ENCODE measurements at regions not wholly inside any gene's neighbourhood (a gene's known extent, or its start where the extent isn't known, plus 50 kb on each side); places are given as distances from the start of the nearest gene placed in this dataset.
A peak's percentile ranks its signal among the peaks of the same experiment; 100 is the strongest.

GRCh38 chr7:26532471-26532870, 240.8 kb downstream of the SNX10 start:
- WGBS: 91% methylated on average over 1 of the region's 1 CpG
- no peaks in the 10 kb centered on the region for H3K9me3 ChIP-seq
- no peak overlapping the region for H3K4me3 ChIP-seq

GRCh38 chr7:26533217-26533616, 241.6 kb downstream of the SNX10 start:
- Histone ChIP-seq H3K4me1 (replicated peaks) (peaks cover 8% of the 10 kb centered on the region), H3K9me3 (no peaks in the 10 kb centered on the region), H3K27ac (no peak overlapping the region), H3K36me3 (no peaks in the 10 kb centered on the region), H3K27me3 (replicated peaks; ENCODE audit: insufficient read depth) (no peaks in the 10 kb centered on the region), H3K4me3 (no peak overlapping the region)
- no peak for TF ChIP-seq CTCF (IDR thresholded peaks at IDR 0.05)
- TF ChIP-seq POLR2A (IDR thresholded peaks at IDR 0.05): no peak
- no peak for TF ChIP-seq POLR2AphosphoS5 (IDR thresholded peaks at IDR 0.05)
- 79% methylated on average over 4 of the region's 4 CpGs for WGBS
- no peak for DNase-seq (ENCODE audit: low spot score)
- intact Hi-C loops (cut with DNase I): no loop called here

More at GRCh38 chr7:26532471-26532870, 240.8 kb downstream of the SNX10 start:
- no peak for DNase-seq (ENCODE audit: low spot score)
- Histone ChIP-seq H3K4me1 (replicated peaks) (peaks cover 8% of the 10 kb centered on the region), H3K27me3 (replicated peaks; ENCODE audit: insufficient read depth) (no peaks in the 10 kb centered on the region), H3K36me3 (no peaks in the 10 kb centered on the region), H3K27ac (no peak overlapping the region)
- no peak for TF ChIP-seq CTCF (IDR thresholded peaks at IDR 0.05)
- no peak for TF ChIP-seq POLR2A (IDR thresholded peaks at IDR 0.05)
- TF ChIP-seq POLR2AphosphoS5 (IDR thresholded peaks at IDR 0.05): no peak
- intact Hi-C loops (cut with DNase I): no loop called here

- 32% methylated on average over 17 of the region's 17 CpGs for WGBS
- H3K9me3 ChIP-seq: no peaks in the 10 kb centered on the region
- no peak overlapping the region for H3K4me3 ChIP-seq
- intact Hi-C loops (cut with DNase I): no loop called here
- H3K27me3 ChIP-seq (replicated peaks; ENCODE audit: insufficient read depth): no peaks in the 10 kb centered on the region
- H3K4me1 ChIP-seq (replicated peaks): peaks cover 8% of the 10 kb centered on the region
- no peak for TF ChIP-seq CTCF (IDR thresholded peaks at IDR 0.05)
- TF ChIP-seq POLR2AphosphoS5 (IDR thresholded peaks at IDR 0.05): peak; percentile 71
- no peaks in the 10 kb centered on the region for H3K36me3 ChIP-seq
- peak; percentile 39 for DNase-seq (ENCODE audit: low spot score)
- no peak overlapping the region for H3K27ac ChIP-seq
Measured at GRCh38 chr7:26534649-26535482, 243.2 kb downstream of the SNX10 start.

DNA sequence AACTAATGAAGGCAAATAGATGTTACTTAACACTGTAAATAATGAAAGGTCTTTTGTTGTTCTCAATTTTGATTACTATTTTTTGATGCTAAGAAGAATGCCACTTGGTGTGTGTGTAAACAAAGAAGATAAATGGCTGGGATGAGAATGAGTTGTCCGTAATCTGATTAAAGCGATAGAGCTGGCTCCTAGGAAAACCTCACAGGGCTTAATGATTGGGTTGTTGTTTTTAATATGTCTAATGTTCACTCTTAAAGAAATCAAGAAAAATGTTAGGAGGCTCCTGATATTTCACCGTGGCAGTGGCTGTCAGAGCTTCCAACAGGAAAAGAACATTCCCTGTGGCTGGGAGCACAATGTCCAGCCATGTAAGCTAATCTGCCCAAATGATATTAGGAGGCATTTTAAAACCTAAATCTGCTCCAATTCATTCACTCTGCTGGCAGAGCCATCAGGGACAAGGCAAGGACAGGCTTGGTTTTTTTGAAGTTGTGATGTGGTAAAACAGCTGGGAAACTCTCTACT, 243.9 kb downstream of the SNX10 start:
- DNase-seq (ENCODE audit: low spot score): no peak
- TF ChIP-seq CTCF (IDR thresholded peaks at IDR 0.05): no peak
- TF ChIP-seq POLR2A (IDR thresholded peaks at IDR 0.05): no peak
- Histone ChIP-seq H3K36me3 (no peaks in the 10 kb centered on the region), H3K9me3 (no peaks in the 10 kb centered on the region), H3K27ac (no peak overlapping the region), H3K27me3 (replicated peaks; ENCODE audit: insufficient read depth) (no peaks in the 10 kb centered on the region), H3K4me1 (replicated peaks) (peaks cover 8% of the 10 kb centered on the region), H3K4me3 (no peak overlapping the region)
- intact Hi-C loops (cut with DNase I): no loop called here
- 26% methylated on average over 3 of the region's 3 CpGs for WGBS

GRCh38 chr7:26538216-26538615, 246.6 kb downstream of the SNX10 start:
- no peaks in the 10 kb centered on the region for H3K36me3 ChIP-seq
- H3K9me3 ChIP-seq: no peaks in the 10 kb centered on the region
- intact Hi-C loops (cut with DNase I): no loop called here
- H3K4me1 ChIP-seq (replicated peaks): peaks cover 8% of the 10 kb centered on the region
- no peak for DNase-seq (ENCODE audit: low spot score)
- no peaks in the 10 kb centered on the region for H3K27me3 ChIP-seq (replicated peaks; ENCODE audit: insufficient read depth)
- TF ChIP-seq POLR2A (IDR thresholded peaks at IDR 0.05): no peak
- TF ChIP-seq CTCF (IDR thresholded peaks at IDR 0.05): no peak
- TF ChIP-seq POLR2AphosphoS5 (IDR thresholded peaks at IDR 0.05): no peak
- H3K4me3 ChIP-seq: no peak overlapping the region
- WGBS: 63% methylated on average over 7 of the region's 7 CpGs
- H3K27ac ChIP-seq: no peak overlapping the region

Measured in prostate gland (tissue), 2 donors.